AG09319 (cell line): ENCODE measurements at regions not wholly inside any gene's neighbourhood (a gene's known extent, or its start where the extent isn't known, plus 50 kb on each side); places are given as distances from the start of the nearest gene placed in this dataset.
"Not testable (repeated sequence)": the region's sequence is repeated elsewhere in the genome, so short reads cannot be mapped to it uniquely, and the experiment has no call there.

ENCODE experiments used
- DNase-seq: peaks from one replicate; pipeline ENCODE4 v3.0.0-alpha.2; 2010; ENCODE audit warnings: low read depth; ENCODE audit errors: extremely low read depth
- TF ChIP-seq, protein P1 (sequence below): IDR thresholded peaks from 2 replicates; pipeline ENCODE4 v1.5.1; 2011; ENCODE audit warnings: low read depth, mild to moderate bottlenecking, inconsistent platforms, low read length, moderate library complexity

DNA sequence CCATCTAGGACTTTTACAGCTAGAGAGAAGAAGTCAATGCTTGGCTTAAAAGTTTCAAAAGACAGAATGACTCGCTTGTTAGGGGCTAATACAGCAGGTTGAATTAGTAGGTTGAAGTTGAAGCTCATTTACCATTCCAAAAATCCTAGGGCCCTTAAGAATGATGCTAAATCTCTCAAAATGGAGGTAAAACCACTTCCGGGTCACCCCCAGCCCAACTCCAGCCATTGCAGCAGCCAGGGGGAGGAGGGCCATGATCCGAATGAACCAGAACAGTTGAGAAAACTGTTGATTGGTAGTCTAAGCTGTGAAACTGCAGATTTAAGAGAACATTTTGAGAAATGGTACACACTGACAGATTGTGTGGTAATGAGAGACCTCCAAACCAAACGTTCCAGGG, 245.4 kb downstream of the HNRNPD start:
- TF ChIP-seq, protein P1, sequence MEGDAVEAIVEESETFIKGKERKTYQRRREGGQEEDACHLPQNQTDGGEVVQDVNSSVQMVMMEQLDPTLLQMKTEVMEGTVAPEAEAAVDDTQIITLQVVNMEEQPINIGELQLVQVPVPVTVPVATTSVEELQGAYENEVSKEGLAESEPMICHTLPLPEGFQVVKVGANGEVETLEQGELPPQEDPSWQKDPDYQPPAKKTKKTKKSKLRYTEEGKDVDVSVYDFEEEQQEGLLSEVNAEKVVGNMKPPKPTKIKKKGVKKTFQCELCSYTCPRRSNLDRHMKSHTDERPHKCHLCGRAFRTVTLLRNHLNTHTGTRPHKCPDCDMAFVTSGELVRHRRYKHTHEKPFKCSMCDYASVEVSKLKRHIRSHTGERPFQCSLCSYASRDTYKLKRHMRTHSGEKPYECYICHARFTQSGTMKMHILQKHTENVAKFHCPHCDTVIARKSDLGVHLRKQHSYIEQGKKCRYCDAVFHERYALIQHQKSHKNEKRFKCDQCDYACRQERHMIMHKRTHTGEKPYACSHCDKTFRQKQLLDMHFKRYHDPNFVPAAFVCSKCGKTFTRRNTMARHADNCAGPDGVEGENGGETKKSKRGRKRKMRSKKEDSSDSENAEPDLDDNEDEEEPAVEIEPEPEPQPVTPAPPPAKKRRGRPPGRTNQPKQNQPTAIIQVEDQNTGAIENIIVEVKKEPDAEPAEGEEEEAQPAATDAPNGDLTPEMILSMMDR = no peak
- DNase-seq = no peak

DNA sequence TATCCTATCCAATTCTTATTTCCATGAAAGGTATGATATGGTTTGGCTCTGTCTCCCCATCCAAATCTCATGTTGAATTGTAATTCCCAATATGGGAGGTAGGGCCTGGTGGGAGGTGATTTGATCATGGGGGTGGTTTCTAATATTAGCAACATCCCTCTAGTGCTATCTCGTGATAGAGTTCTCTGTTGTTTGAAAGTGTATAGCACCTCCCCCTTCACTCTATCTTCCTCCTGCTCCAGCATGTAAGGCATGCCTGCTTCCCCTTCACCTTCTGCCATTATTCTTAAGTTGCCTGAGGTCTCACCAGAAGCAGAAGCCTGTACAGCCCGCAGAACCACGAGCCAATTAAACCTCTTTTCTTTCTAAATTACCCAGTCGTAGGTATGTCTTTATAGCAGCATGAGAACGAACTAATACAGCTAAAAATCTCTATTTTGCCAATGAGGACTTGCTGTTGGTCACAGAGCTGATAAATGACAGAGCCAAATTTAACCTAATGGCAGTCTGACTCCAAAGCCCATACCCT, 247.2 kb downstream of the HNRNPD start:
- TF ChIP-seq, protein P1 = no peak

DNA sequence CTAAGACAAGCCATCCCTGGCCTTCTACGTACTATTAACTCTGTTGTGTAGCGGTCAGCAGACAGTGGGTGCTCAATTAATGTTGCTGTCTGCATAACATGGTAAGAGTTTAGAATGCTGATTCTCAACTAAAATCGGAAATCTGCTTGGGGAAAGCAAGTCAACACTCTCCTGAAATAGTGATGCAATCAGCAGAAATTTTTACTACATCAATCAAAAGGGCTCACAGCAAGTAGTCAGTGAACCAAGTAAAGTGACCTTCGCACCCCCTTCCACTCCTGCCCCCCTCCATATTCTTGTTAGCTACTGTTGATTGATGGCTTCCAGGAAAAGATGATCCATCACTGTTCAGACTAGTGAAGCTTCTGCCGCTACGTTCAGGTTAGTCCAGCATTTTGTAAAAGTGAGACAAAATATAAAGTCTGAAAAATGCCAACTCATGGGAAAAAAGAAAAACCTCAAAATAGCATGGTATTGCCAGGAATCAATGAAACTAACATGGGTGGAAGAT, 247.9 kb downstream of the HNRNPD start:
- no peak for DNase-seq
- TF ChIP-seq, protein P1 = no peak

More for the DNA sequence above, 247.2 kb downstream of the HNRNPD start:
- DNase-seq = no peak

DNA sequence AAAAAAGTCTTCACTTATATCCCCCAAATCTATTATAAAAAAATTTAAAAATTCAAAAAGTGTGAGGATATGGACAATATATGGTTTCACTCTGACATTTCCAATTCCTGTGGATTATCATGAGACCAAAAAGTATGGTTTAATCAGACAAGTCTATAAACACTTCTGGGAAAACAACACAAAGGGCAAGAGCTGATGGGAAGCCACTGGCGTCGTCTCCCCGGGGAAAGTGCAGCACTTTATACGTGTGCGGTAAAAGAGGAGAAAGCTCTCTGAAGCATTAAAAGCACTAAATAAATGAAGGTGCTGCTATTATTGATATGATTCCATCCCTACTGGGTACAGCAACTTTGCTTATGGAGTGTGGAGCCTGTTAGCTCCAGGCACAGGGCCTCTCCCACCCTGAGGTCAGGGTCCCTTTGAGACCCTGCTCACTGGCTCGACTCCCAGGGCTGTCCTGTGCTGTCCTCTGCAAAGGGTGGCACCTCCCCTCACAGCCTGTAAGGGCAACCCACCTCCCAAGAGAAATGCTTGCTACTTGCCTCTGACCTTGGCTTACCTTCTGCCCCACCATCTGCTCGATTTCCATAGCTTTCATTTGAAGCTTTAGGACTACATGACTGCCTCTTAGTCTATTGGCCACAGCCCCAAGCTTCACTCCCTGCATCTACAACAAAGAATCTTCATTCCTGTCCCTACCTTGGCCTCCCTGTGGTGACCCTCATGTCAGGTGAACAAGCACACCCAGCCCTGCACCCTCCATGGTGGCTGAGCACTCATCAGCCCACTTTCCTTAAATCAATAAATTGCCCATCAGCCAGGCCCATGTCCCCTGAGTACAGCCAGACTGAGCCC, 248.6 kb downstream of the HNRNPD start:
- TF ChIP-seq, protein P1 = no peak
- no peak for DNase-seq

DNA sequence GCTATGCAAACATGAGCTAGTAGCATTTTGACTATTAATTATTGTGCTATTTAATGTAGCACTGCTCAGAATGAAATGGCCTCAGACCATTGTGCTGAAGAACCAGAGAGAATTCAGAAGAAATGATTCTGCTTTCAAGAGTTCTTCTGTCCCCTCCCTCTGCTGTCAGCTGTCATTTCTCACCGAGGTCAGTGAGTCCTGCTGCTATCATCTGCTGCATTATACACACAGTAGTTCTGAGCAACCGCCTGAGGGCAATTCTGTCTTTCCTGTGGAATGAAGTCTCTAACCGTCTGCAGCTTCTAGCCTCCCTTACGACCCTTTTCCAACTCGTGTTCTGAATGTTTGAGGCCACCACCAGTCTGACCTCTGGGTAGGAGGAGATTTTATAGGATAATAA, 249.4 kb downstream of the HNRNPD start:
- TF ChIP-seq, protein P1 = no peak
- no peak for DNase-seq

DNA sequence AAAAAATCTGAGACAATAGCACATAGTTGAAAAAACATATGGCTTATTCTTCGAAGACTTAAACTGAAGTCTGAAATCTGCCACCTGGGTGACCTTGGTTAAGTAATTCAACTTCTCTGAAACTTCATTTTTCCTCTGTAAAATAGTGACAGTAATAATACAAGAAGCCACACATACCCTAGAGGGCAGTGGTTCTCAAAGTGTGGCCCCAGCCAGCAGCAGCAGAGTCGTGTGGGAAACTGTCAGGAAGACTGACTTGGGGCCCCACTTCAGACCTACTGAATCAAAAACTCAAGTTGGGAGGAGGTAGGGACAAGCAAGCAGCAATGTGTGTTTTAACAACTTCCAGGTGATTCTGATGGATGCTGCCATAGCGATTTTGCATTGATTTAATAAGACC, 249.9 kb downstream of the HNRNPD start:
- DNase-seq = no peak
- TF ChIP-seq, protein P1 = no peak

DNA sequence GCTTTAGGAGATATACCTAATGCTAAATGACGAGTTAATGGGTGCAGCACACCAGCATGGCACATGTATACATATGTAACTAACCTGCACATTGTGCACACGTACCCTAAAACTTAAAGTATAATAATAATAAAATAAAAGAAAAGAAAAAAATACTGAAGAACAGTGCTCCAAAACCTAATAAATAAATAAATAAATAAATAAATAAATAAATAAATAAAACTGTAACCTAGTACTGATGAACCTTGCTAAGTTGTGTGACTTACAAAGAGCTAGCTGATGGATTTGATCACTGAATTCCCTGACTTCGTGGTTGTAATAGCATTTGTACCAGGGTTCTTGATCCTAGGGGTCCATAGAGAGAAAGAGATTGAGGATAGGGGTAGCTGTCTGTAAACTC, 258.6 kb downstream of the HNRNPD start:
- not testable (repeated sequence) for DNase-seq
